Neural progenitor cell (in vitro differentiated cells): ENCODE measurements at regions not wholly inside any gene's neighbourhood (a gene's known extent, or its start where the extent isn't known, plus 50 kb on each side); places are given as distances from the start of the nearest gene placed in this dataset.

ENCODE experiments used
- DNase-seq: peaks from one replicate; pipeline ENCODE4 v3.0.0-alpha.2; 2016; ENCODE audit warnings: low spot score
- H2AFZ ChIP-seq: fragments of 200-600 bp; sonication (generic); replicated peaks from 2 replicates; pipeline ENCODE4 v1.6.1; 2016; ENCODE audit warnings: antibody characterized with exemption
- H3F3A ChIP-seq: fragments of 200-600 bp; sonication (generic); 2 replicates; pipeline ENCODE4 v1.6.1; 2016; ENCODE audit warnings: antibody characterized with exemption, low read depth
- H3K27ac ChIP-seq: fragments of 200-600 bp; sonication (generic); 2 replicates; pipeline ENCODE4 v1.5.1; 2016; ENCODE audit warnings: mild to moderate bottlenecking
- H3K27me3 ChIP-seq: fragments of 200-600 bp; sonication (generic); 2 replicates; pipeline ENCODE4 v1.6.1; 2016; ENCODE audit warnings: mild to moderate bottlenecking, moderate library complexity
- H3K36me3 ChIP-seq: fragments of 200-600 bp; sonication (generic); 2 replicates; pipeline ENCODE4 v1.5.1; 2016
- H3K4me1 ChIP-seq: fragments of 200-600 bp; sonication (generic); 2 replicates; pipeline ENCODE4 v1.6.1; 2016; ENCODE audit warnings: mixed run types
- H3K4me2 ChIP-seq: fragments of 200-600 bp; sonication (generic); 2 replicates; pipeline ENCODE4 v1.6.1; 2016
- H3K4me3 ChIP-seq: fragments of 200-600 bp; sonication (generic); 2 replicates; pipeline ENCODE4 v1.5.1; 2016
- H3K79me2 ChIP-seq: fragments of 200-600 bp; sonication (generic); 2 replicates; pipeline ENCODE4 v1.6.1; 2016; ENCODE audit warnings: low read depth
- H3K9ac ChIP-seq: fragments of 200-600 bp; sonication (generic); 2 replicates; pipeline ENCODE4 v1.6.1; 2016
- H3K9me3 ChIP-seq: fragments of 200-600 bp; sonication (generic); 2 replicates; pipeline ENCODE4 v1.5.1; 2016; ENCODE audit warnings: low read depth
- H4K20me1 ChIP-seq: fragments of 200-600 bp; sonication (generic); 2 replicates; pipeline ENCODE4 v1.6.1; 2016; ENCODE audit warnings: low read depth
- H3K27ac Mint-ChIP-seq: 3 replicates; pipeline ENCODE4 v1.8.0; 2021; ENCODE audit warnings: mixed read lengths
- H3K27me3 Mint-ChIP-seq: 2 replicates; pipeline ENCODE4 v1.8.0; 2022; ENCODE audit warnings: low read depth, mild to moderate bottlenecking, inconsistent platforms, moderate library complexity, mixed read lengths; ENCODE audit not compliant: insufficient read depth
- H3K36me3 Mint-ChIP-seq: 3 replicates; pipeline ENCODE4 v1.8.0; 2021; ENCODE audit warnings: mixed read lengths
- H3K4me1 Mint-ChIP-seq: 3 replicates; pipeline ENCODE4 v1.8.0; 2021; ENCODE audit warnings: mixed read lengths
- H3K4me3 Mint-ChIP-seq: 3 replicates; pipeline ENCODE4 v1.8.0; 2021; ENCODE audit warnings: mild to moderate bottlenecking, moderate library complexity, mixed read lengths
- H3K9me3 Mint-ChIP-seq: 3 replicates; pipeline ENCODE4 v1.8.0; 2020; ENCODE audit warnings: mixed read lengths
- EZH2 ChIP-seq: fragments of 200-600 bp; sonication (generic); IDR thresholded peaks from 2 replicates; pipeline ENCODE4 v1.6.1; 2017; ENCODE audit warnings: antibody characterized with exemption, mild to moderate bottlenecking, moderate library complexity
- EZH2phosphoT487 ChIP-seq: fragments of 200-600 bp; sonication (generic); IDR thresholded peaks from 2 replicates; pipeline ENCODE4 v1.6.1; 2017; ENCODE audit warnings: antibody characterized with exemption
- TF ChIP-seq, protein P1 (sequence below): fragments of 200-600 bp; sonication (generic); IDR thresholded peaks from 2 replicates; pipeline ENCODE4 v1.5.1; 2017; ENCODE audit warnings: antibody characterized with exemption, mild to moderate bottlenecking

- no peak overlapping the region for H2AFZ ChIP-seq
- Mint-ChIP-seq H3K36me3 (no peaks in the 10 kb centered on the region), H3K4me1 (no peaks in the 10 kb centered on the region), H3K9me3 (no peaks in the 10 kb centered on the region), H3K27me3 (peaks cover 5% of the 10 kb centered on the region), H3K27ac (no peak overlapping the region), H3K4me3 (no peak overlapping the region)
- no peaks in the 10 kb centered on the region for H3K4me1 ChIP-seq
- no peaks in the 10 kb centered on the region for H3K9me3 ChIP-seq
- H3K36me3 ChIP-seq = no peaks in the 10 kb centered on the region
- H3K9ac ChIP-seq = no peak overlapping the region
- no peak overlapping the region for H3K4me3 ChIP-seq
- TF ChIP-seq, protein P1, sequence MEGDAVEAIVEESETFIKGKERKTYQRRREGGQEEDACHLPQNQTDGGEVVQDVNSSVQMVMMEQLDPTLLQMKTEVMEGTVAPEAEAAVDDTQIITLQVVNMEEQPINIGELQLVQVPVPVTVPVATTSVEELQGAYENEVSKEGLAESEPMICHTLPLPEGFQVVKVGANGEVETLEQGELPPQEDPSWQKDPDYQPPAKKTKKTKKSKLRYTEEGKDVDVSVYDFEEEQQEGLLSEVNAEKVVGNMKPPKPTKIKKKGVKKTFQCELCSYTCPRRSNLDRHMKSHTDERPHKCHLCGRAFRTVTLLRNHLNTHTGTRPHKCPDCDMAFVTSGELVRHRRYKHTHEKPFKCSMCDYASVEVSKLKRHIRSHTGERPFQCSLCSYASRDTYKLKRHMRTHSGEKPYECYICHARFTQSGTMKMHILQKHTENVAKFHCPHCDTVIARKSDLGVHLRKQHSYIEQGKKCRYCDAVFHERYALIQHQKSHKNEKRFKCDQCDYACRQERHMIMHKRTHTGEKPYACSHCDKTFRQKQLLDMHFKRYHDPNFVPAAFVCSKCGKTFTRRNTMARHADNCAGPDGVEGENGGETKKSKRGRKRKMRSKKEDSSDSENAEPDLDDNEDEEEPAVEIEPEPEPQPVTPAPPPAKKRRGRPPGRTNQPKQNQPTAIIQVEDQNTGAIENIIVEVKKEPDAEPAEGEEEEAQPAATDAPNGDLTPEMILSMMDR = no peak
- TF ChIP-seq EZH2phosphoT487 (no peak), EZH2 (no peak)
- H3K27ac ChIP-seq = no peak overlapping the region
- H4K20me1 ChIP-seq = no peaks in the 10 kb centered on the region
- peak; percentile 63 for DNase-seq
- no peak overlapping the region for H3K4me2 ChIP-seq
- no peaks in the 10 kb centered on the region for H3F3A ChIP-seq
- H3K27me3 ChIP-seq = no peaks in the 10 kb centered on the region
- H3K79me2 ChIP-seq = no peaks in the 10 kb centered on the region
These were observed 783.8 kb downstream of the VRK1 start for GRCh38 chr14:97581016-97581415.

GRCh38 chr14:97582022-97582421, 784.8 kb downstream of the VRK1 start:
- TF ChIP-seq, protein P1 = no peak
- TF ChIP-seq EZH2phosphoT487 (no peak), EZH2 (no peak)
- H3K4me3 Mint-ChIP-seq = no peak overlapping the region
- Histone ChIP-seq H3K4me3 (no peak overlapping the region), H2AFZ (no peak overlapping the region), H3K4me2 (no peak overlapping the region), H3K9me3 (no peaks in the 10 kb centered on the region), H3K9ac (no peak overlapping the region), H3K79me2 (no peaks in the 10 kb centered on the region), H3K27me3 (no peaks in the 10 kb centered on the region), H4K20me1 (no peaks in the 10 kb centered on the region), H3K4me1 (no peaks in the 10 kb centered on the region), H3K27ac (no peak overlapping the region), H3K36me3 (no peaks in the 10 kb centered on the region), H3F3A (no peaks in the 10 kb centered on the region)
- no peak overlapping the region for H3K27ac Mint-ChIP-seq
- H3K36me3 Mint-ChIP-seq = no peaks in the 10 kb centered on the region
- no peaks in the 10 kb centered on the region for H3K4me1 Mint-ChIP-seq
- peaks cover 4% of the 10 kb centered on the region for H3K27me3 Mint-ChIP-seq
- DNase-seq = no peak
- no peaks in the 10 kb centered on the region for H3K9me3 Mint-ChIP-seq

DNA sequence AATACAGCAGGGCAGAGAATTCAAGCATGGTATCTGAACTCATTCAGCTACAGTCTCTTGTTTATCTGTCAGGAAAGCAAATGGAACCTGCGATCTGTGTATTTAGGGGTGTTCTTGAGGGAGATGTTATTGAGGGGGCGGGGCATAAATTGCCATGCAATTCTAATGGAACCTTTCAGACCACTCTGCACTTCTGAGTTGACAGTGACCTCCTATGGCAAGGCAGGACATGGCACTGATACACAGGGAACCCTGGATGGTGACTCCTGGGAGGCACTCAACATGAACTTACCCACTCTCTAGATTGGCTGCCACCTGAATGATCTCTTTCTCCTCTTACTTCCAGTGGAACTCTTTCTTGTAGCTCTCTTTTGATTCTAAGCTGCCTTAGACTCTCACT, 787.3 kb downstream of the VRK1 start:
- Histone ChIP-seq H3K4me3 (no peak overlapping the region), H3K9ac (no peak overlapping the region), H3K9me3 (no peaks in the 10 kb centered on the region), H3K79me2 (no peaks in the 10 kb centered on the region), H3K27ac (no peak overlapping the region), H3K4me2 (no peak overlapping the region), H4K20me1 (no peaks in the 10 kb centered on the region), H3K36me3 (no peaks in the 10 kb centered on the region), H3F3A (no peaks in the 10 kb centered on the region), H3K4me1 (no peaks in the 10 kb centered on the region), H3K27me3 (no peaks in the 10 kb centered on the region), H2AFZ (no peak overlapping the region)
- DNase-seq = no peak
- Mint-ChIP-seq H3K27ac (no peak overlapping the region), H3K9me3 (no peaks in the 10 kb centered on the region), H3K4me1 (no peaks in the 10 kb centered on the region), H3K36me3 (no peaks in the 10 kb centered on the region), H3K27me3 (peaks cover 4% of the 10 kb centered on the region), H3K4me3 (no peak overlapping the region)
- no peak for TF ChIP-seq EZH2
- TF ChIP-seq, protein P1 = no peak
- TF ChIP-seq EZH2phosphoT487 = no peak
